Esophagus squamous epithelium (tissue), 4 donors: ENCODE measurements at regions not wholly inside any gene's neighbourhood (a gene's known extent, or its start where the extent isn't known, plus 50 kb on each side); places are given as distances from the start of the nearest gene placed in this dataset.

Experiments
- CTCF ChIP-seq, 6 experiments: fragments of 450-650 bp in 4 of 6; fragments of 200-600 bp in 2 of 6; sonication (generic) in 2 of 6; IDR thresholded peaks; one replicate each; pipeline ENCODE4 v1.5.1; 2016 to 2019; ENCODE audit warnings: antibody characterized with exemption in 6 of 6, mild to moderate bottlenecking in 4 of 6, moderate library complexity in 4 of 6
- POLR2A ChIP-seq, 4 donors: fragments of 450-650 bp; IDR thresholded peaks; one replicate each; pipeline ENCODE4 v1.6.1; 2017; ENCODE audit warnings: antibody characterized with exemption in 4 of 4, mild to moderate bottlenecking in 4 of 4, moderate library complexity in 3 of 4

GRCh38 chr6:91366781-91367180 is 779.9 kb upstream of the MAP3K7 start:
- TF ChIP-seq CTCF (IDR thresholded peaks at IDR 0.05) (no peak), POLR2A (IDR thresholded peaks at IDR 0.05) (no peak)
